Prostate gland (tissue), 2 donors: ENCODE measurements at regions not wholly inside any gene's neighbourhood (a gene's known extent, or its start where the extent isn't known, plus 50 kb on each side); places are given as distances from the start of the nearest gene placed in this dataset.

ENCODE experiments used
- POLR2A ChIP-seq: fragments of 450-650 bp; IDR thresholded peaks from one replicate; pipeline ENCODE4 v1.6.1; 2016; ENCODE audit warnings: antibody characterized with exemption, mild to moderate bottlenecking
- POLR2AphosphoS5 ChIP-seq: sonication (generic); formaldehyde crosslinking; IDR thresholded peaks from one replicate; pipeline ENCODE4 v1.6.1; 2017; ENCODE audit warnings: antibody characterized with exemption
- TF ChIP-seq, protein P1 (sequence below), 4 experiments: fragments of 200-600 bp in 2 of 4; fragments of 450-650 bp in 2 of 4; sonication (generic) in 2 of 4; IDR thresholded peaks; 1 replicate in 3 of 4; 2 replicates in 1 of 4; pipeline ENCODE4 v1.5.1; 2016 to 2019; ENCODE audit warnings: antibody characterized with exemption in 4 of 4, mild to moderate bottlenecking in 2 of 4, moderate library complexity in 2 of 4

DNA sequence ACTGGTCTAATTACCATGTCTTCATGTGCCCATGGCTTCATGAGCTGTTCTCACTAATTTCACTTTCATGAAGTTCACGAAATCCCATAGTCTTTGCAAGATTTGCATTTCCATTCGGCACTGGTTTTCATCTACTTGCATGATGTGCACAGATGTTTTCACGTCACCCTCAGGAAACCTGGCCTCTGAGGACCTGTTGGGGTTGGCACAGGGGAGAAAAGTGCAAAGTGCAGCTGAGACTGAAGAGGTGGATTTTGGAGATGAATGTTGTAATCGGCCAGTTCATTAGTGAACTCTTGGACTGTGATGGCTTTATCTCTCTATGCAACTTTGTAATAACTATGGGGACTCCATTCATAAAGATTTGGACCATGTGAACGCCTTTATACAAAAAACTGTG, 80.2 kb upstream of the SULF2 start:
- TF ChIP-seq, protein P1, sequence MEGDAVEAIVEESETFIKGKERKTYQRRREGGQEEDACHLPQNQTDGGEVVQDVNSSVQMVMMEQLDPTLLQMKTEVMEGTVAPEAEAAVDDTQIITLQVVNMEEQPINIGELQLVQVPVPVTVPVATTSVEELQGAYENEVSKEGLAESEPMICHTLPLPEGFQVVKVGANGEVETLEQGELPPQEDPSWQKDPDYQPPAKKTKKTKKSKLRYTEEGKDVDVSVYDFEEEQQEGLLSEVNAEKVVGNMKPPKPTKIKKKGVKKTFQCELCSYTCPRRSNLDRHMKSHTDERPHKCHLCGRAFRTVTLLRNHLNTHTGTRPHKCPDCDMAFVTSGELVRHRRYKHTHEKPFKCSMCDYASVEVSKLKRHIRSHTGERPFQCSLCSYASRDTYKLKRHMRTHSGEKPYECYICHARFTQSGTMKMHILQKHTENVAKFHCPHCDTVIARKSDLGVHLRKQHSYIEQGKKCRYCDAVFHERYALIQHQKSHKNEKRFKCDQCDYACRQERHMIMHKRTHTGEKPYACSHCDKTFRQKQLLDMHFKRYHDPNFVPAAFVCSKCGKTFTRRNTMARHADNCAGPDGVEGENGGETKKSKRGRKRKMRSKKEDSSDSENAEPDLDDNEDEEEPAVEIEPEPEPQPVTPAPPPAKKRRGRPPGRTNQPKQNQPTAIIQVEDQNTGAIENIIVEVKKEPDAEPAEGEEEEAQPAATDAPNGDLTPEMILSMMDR (IDR thresholded peaks at IDR 0.05): no peak
- no peak for TF ChIP-seq POLR2A
- no peak for TF ChIP-seq POLR2AphosphoS5
